ENCODE measurements at regions not wholly inside any gene's neighbourhood (a gene's known extent, or its start where the extent isn't known, plus 50 kb on each side); places are given as distances from the start of the nearest gene placed in this dataset.
"Not testable (repeated sequence)": the region's sequence is repeated elsewhere in the genome, so short reads cannot be mapped to it uniquely, and the experiment has no call there.

DNA sequence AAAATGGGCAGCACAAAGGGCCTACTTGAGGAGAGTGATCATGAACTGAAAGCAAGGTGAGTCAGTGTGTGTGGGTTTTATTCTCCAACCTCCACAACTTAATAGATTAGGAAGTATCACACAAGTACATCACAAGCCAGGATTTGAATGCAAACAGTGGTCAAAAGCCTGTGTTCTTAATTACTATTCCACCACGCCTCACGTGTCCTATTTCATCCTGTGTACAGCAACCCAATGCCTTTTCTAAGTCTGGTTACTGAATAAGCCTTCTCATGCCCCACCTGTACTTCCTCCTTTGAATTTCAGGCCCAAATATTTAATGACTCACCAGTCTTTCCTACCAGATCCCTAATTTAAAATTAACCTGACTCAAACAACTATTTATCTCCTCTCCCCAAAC is 755.7 kb upstream of the SLC8A1 start:
- TF ChIP-seq, protein P1, sequence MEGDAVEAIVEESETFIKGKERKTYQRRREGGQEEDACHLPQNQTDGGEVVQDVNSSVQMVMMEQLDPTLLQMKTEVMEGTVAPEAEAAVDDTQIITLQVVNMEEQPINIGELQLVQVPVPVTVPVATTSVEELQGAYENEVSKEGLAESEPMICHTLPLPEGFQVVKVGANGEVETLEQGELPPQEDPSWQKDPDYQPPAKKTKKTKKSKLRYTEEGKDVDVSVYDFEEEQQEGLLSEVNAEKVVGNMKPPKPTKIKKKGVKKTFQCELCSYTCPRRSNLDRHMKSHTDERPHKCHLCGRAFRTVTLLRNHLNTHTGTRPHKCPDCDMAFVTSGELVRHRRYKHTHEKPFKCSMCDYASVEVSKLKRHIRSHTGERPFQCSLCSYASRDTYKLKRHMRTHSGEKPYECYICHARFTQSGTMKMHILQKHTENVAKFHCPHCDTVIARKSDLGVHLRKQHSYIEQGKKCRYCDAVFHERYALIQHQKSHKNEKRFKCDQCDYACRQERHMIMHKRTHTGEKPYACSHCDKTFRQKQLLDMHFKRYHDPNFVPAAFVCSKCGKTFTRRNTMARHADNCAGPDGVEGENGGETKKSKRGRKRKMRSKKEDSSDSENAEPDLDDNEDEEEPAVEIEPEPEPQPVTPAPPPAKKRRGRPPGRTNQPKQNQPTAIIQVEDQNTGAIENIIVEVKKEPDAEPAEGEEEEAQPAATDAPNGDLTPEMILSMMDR (IDR thresholded peaks at IDR 0.05): no peak
- TF ChIP-seq POLR2A (IDR thresholded peaks at IDR 0.05): no peak
- WGBS, 2 donors: 72 to 75% methylated on average over 2 of the region's 2 CpGs
- DNase-seq (ENCODE audit: low spot score in 2 of 2): no peak
- intact Hi-C loops (cut with DNase I; ENCODE audit: low total_unique reads): no loop called here
- no peak overlapping the region for H3K4me3 ChIP-seq (ENCODE audit: low read depth, poor library complexity, severe bottlenecking)

DNA sequence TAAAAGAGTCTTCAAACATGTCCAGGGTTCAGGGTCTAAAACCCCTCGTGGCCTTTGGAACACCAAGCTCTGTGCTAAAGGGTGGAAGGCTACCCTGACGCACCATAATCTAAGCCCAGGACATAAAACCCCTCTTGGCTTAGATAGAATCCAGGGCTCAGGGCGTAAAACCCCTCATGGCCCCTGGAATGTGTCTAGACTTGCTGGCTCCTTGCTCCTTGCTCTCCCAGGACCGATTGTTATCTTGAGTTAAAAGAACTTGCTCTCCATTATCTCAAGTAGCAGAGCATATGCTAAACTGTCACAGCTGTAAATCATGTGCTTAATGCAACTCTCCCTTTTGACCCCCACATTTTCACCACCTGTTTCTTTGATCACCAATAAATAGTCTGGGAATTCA is 758.1 kb upstream of the SLC8A1 start:
- intact Hi-C loops (cut with DNase I; ENCODE audit: low total_unique reads); H3K4me3 ChIP-seq (ENCODE audit: low read depth, poor library complexity, severe bottlenecking); DNase-seq (ENCODE audit: low spot score in 2 of 2): not testable (repeated sequence)
- 60 to 61% methylated on average over 4 of the region's 4 CpGs for WGBS, 2 donors

DNA sequence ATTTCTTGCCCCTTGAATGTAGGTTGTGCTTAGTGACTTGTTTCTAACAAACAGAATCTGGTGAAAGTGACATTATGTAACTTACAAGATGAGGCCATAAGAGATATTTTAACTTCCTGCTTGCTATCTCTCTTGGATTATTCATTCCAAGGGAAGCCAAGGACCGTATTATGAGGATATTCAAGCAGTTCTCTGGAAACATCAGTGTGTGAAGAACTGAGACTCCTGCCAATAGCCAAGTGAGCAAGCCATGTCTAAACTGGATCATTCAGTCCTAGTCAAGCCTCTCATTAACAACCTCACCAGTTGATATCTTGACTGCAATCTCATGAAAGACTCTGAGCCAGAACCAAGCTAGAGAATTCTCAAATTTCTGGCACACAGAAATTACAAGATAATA is 765.1 kb upstream of the SLC8A1 start:
- DNase-seq (ENCODE audit: low spot score in 2 of 2): no peak
- 46 to 58% methylated on average over 1 of the region's 1 CpG for WGBS, 2 donors
- intact Hi-C loops (cut with DNase I; ENCODE audit: low total_unique reads): no loop called here
- TF ChIP-seq POLR2A (IDR thresholded peaks at IDR 0.05): no peak
- TF ChIP-seq, protein P1 (IDR thresholded peaks at IDR 0.05): no peak
- no peak overlapping the region for H3K4me3 ChIP-seq (ENCODE audit: low read depth, poor library complexity, severe bottlenecking)

DNA sequence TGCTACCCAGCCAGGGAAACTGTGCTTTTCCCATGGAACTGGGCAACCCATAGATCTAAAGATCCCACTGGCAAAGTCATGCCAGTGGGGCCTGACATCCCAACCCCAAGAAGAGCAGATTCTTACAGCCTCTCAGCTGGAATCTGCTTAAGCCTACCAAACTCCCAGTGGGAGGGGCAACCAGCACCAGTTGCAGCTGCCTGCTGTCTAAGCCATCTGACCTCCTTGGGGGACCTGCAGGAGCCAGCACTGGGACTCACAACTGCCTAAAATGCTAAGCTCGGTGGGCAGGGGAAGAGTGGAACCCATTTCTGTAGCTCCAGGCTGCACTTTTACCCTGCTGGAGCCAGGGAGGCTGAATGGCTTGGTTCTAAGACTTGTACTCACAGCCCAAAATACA is 770.7 kb upstream of the SLC8A1 start:
- WGBS, 2 donors: 62% methylated on average over 1 of the region's 1 CpG; no CpG with 5 or more reads in 1 of the 2 donors
- no peak overlapping the region for H3K4me3 ChIP-seq (ENCODE audit: low read depth, poor library complexity, severe bottlenecking)
- intact Hi-C loops (cut with DNase I; ENCODE audit: low total_unique reads): no loop called here
- no peak for DNase-seq (ENCODE audit: low spot score in 2 of 2)
- no peak for TF ChIP-seq POLR2A (IDR thresholded peaks at IDR 0.05)
- TF ChIP-seq, protein P1 (IDR thresholded peaks at IDR 0.05): no peak

DNA sequence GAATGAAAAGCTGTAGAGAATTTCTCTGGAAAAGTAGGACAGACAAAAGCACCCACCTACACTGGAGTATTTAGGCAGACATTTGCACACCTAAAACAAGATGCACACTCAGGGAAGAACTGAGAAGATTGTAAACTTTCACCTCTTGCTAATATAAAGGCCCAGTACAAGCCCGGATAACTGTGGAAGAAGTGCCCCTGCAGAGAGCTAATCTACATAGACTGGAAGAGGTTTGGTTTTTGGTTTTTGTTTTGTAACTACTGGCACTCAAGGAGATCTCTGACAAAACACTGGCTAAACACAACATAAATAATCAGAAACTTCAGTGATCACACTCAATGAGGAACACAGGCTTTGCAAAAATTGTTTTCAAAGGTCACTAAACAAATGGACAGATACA is 782.2 kb upstream of the SLC8A1 start:
- TF ChIP-seq, protein P1 (IDR thresholded peaks at IDR 0.05): no peak
- TF ChIP-seq POLR2A (IDR thresholded peaks at IDR 0.05): no peak
- no peak overlapping the region for H3K4me3 ChIP-seq (ENCODE audit: low read depth, poor library complexity, severe bottlenecking)
- 46 to 86% methylated on average over 1 of the region's 1 CpG for WGBS, 2 donors
- intact Hi-C loops (cut with DNase I; ENCODE audit: low total_unique reads): no loop called here
- DNase-seq (ENCODE audit: low spot score in 2 of 2): no peak

DNA sequence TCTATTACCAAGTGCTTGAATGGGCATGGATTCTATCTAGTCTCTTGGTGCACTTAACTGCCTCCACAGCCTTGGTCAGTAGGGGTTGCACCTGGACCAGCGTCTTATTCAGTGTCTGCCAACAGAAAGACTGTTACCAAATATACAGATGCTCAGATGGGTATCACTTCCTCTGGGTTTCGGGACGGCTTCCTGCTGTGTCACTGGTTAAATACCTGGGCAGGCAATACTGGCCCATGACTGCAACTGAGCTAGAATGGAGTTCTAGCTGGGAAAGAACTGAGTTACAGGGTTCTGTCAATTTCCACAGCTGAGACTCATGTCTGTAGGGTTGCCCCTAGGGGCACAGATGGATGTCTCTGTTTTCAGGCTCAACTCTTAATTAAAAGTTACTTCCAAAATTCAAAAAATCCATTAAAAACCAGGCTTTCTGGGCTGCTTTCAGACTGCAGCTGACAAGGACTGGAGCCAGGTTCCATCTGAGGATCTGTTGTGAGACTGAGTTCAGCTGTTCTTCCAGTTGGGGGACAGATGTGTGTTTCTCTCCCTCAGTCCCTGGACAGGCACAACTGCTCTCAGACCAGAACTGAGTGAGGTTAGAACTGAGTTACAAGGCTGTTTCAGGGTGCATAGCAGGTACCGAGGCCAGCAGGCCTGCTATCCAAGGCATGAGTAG is 789.6 kb upstream of the SLC8A1 start:
- no peak for TF ChIP-seq POLR2A (IDR thresholded peaks at IDR 0.05)
- TF ChIP-seq, protein P1 (IDR thresholded peaks at IDR 0.05): no peak
- intact Hi-C loops (cut with DNase I; ENCODE audit: low total_unique reads): no loop called here
- 62 to 65% methylated on average over 4 of the region's 4 CpGs for WGBS, 2 donors
- no peak for DNase-seq (ENCODE audit: low spot score in 2 of 2)
- no peak overlapping the region for H3K4me3 ChIP-seq (ENCODE audit: low read depth, poor library complexity, severe bottlenecking)
